ENCODE measurements at regions not wholly inside any gene's neighbourhood (a gene's known extent, or its start where the extent isn't known, plus 50 kb on each side); places are given as distances from the start of the nearest gene placed in this dataset.
A peak's percentile ranks its signal among the peaks of the same experiment; 100 is the strongest.

GRCh38 chr12:85461127-85461526 is 181.1 kb downstream of the ALX1 start:
- Histone ChIP-seq H3K9me2 (replicated peaks; ENCODE audit: low read depth, low read length) (no peaks in the 10 kb centered on the region), H3K4me2 (ENCODE audit: low read depth, low read length, poor library complexity, severe bottlenecking) (no peak overlapping the region), H3F3A (ENCODE audit: low read depth) (no peaks in the 10 kb centered on the region), H3K36me3 (ENCODE audit: insufficient read depth, low read length) (no peaks in the 10 kb centered on the region), H3K4me1 (ENCODE audit: insufficient read depth, low read length, poor library complexity, severe bottlenecking) (peaks cover 35% of the 10 kb centered on the region), H3K79me2 (ENCODE audit: insufficient read depth, low read length) (no peaks in the 10 kb centered on the region), H3K9me3 (ENCODE audit: insufficient read depth, low read depth, low read length) (no peaks in the 10 kb centered on the region), H4K20me1 (ENCODE audit: insufficient read depth, low read length, poor library complexity, severe bottlenecking) (no peaks in the 10 kb centered on the region), H3K27me3 (ENCODE audit: insufficient read depth, low read length, poor library complexity, severe bottlenecking) (no peaks in the 10 kb centered on the region), H3K4me3 (ENCODE audit: low read length, poor library complexity, severe bottlenecking) (no peak overlapping the region), H3K9ac (ENCODE audit: low read depth, low read length, poor library complexity, severe bottlenecking) (no peak overlapping the region), H2AFZ (ENCODE audit: low read length) (peak overlapping the region; percentile 59; the same call in 1 of the 2 replicates)
- TF ChIP-seq CTCF (conservative IDR thresholded peaks at IDR 0.05; ENCODE audit: low read length) (no peak), EZH2phosphoT487 (IDR thresholded peaks at IDR 0.05; ENCODE audit: borderline replicate concordance) (no peak)

GRCh38 chr12:85462888-85463287 is 182.9 kb downstream of the ALX1 start:
- TF ChIP-seq CTCF (conservative IDR thresholded peaks at IDR 0.05; ENCODE audit: low read length), result no peak
- TF ChIP-seq EZH2phosphoT487 (IDR thresholded peaks at IDR 0.05; ENCODE audit: borderline replicate concordance), result no peak
- Histone ChIP-seq H3K4me3 (ENCODE audit: low read length, poor library complexity, severe bottlenecking) (peak overlapping the region; percentile 35), H3K27me3 (ENCODE audit: insufficient read depth, low read length, poor library complexity, severe bottlenecking) (no peaks in the 10 kb centered on the region), H3K79me2 (ENCODE audit: insufficient read depth, low read length) (no peaks in the 10 kb centered on the region), H4K20me1 (ENCODE audit: insufficient read depth, low read length, poor library complexity, severe bottlenecking) (no peaks in the 10 kb centered on the region), H3K9ac (ENCODE audit: low read depth, low read length, poor library complexity, severe bottlenecking) (peak overlapping the region; percentile 8), H3K4me1 (ENCODE audit: insufficient read depth, low read length, poor library complexity, severe bottlenecking) (peaks cover 45% of the 10 kb centered on the region), H3K36me3 (ENCODE audit: insufficient read depth, low read length) (no peaks in the 10 kb centered on the region), H3K4me2 (ENCODE audit: low read depth, low read length, poor library complexity, severe bottlenecking) (peak overlapping the region; percentile 60), H3K9me2 (replicated peaks; ENCODE audit: low read depth, low read length) (no peaks in the 10 kb centered on the region), H3F3A (ENCODE audit: low read depth) (no peaks in the 10 kb centered on the region), H3K9me3 (ENCODE audit: insufficient read depth, low read depth, low read length) (no peaks in the 10 kb centered on the region), H2AFZ (ENCODE audit: low read length) (peak overlapping the region; percentile 56)

- H3F3A ChIP-seq (ENCODE audit: low read depth), result no peaks in the 10 kb centered on the region
- TF ChIP-seq EZH2phosphoT487 (IDR thresholded peaks at IDR 0.05; ENCODE audit: borderline replicate concordance), result no peak
- TF ChIP-seq CTCF (conservative IDR thresholded peaks at IDR 0.05; ENCODE audit: low read length), result no peak
- H2AFZ ChIP-seq (ENCODE audit: low read length), result no peak overlapping the region
- H3K36me3 ChIP-seq (ENCODE audit: insufficient read depth, low read length), result no peaks in the 10 kb centered on the region
- no peak overlapping the region for H3K9ac ChIP-seq (ENCODE audit: low read depth, low read length, poor library complexity, severe bottlenecking)
- H3K9me2 ChIP-seq (replicated peaks; ENCODE audit: low read depth, low read length), result no peaks in the 10 kb centered on the region
- no peaks in the 10 kb centered on the region for H3K27me3 ChIP-seq (ENCODE audit: insufficient read depth, low read length, poor library complexity, severe bottlenecking)
- no peak overlapping the region for H3K4me2 ChIP-seq (ENCODE audit: low read depth, low read length, poor library complexity, severe bottlenecking)
- no peaks in the 10 kb centered on the region for H4K20me1 ChIP-seq (ENCODE audit: insufficient read depth, low read length, poor library complexity, severe bottlenecking)
- H3K4me3 ChIP-seq (ENCODE audit: low read length, poor library complexity, severe bottlenecking), result no peak overlapping the region
- peaks cover 66% of the 10 kb centered on the region for H3K4me1 ChIP-seq (ENCODE audit: insufficient read depth, low read length, poor library complexity, severe bottlenecking)
- no peaks in the 10 kb centered on the region for H3K79me2 ChIP-seq (ENCODE audit: insufficient read depth, low read length)
- H3K9me3 ChIP-seq (ENCODE audit: insufficient read depth, low read depth, low read length), result no peaks in the 10 kb centered on the region
These were observed 186.9 kb downstream of the ALX1 start for GRCh38 chr12:85466890-85467289.

Data from Loucy (cell line).